Activated CD8-positive, alpha-beta T cell treated with anti-CD3 and anti-CD28 coated beads for 36 hours (primary cell): ENCODE measurements at regions not wholly inside any gene's neighbourhood (a gene's known extent, or its start where the extent isn't known, plus 50 kb on each side); places are given as distances from the start of the nearest gene placed in this dataset.

Source experiments
- ATAC-seq: fragments of 200-7000 bp; cut with Tn5 transposase; one replicate; pipeline ENCODE4 v1.10.0; 2021; ENCODE audit warnings: mild to moderate bottlenecking, moderate library complexity
- CTCF ChIA-PET: fragments of 350-600 bp; sonication (Branson Sonifier 250); formaldehyde crosslinking; loops from one replicate; lab custom pipeline; 2021; ENCODE audit warnings: antibody characterized with exemption; lab: Charles Lee
- POLR2A ChIA-PET: fragments of 350-600 bp; sonication (Branson Sonifier 250); formaldehyde crosslinking; loops from one replicate; lab custom pipeline; 2021; ENCODE audit warnings: antibody characterized with exemption; lab: Charles Lee
- DNase-seq: peaks from one replicate; pipeline ENCODE4 v3.0.0-alpha.2; 2020
- H3K27ac Mint-ChIP-seq: one replicate; pipeline ENCODE4 v1.8.0; 2021; ENCODE audit warnings: mild to moderate bottlenecking, mixed read lengths
- H3K27me3 Mint-ChIP-seq: one replicate; pipeline ENCODE4 v1.8.0; 2021; ENCODE audit warnings: mixed read lengths
- H3K36me3 Mint-ChIP-seq: one replicate; pipeline ENCODE4 v1.8.0; 2021; ENCODE audit warnings: low read depth, mixed read lengths
- H3K4me1 Mint-ChIP-seq: one replicate; pipeline ENCODE4 v1.8.0; 2021; ENCODE audit warnings: low read depth, mixed read lengths
- H3K4me3 Mint-ChIP-seq: one replicate; pipeline ENCODE4 v1.8.0; 2021; ENCODE audit warnings: mild to moderate bottlenecking, moderate library complexity, mixed read lengths
- H3K9me3 Mint-ChIP-seq: one replicate; pipeline ENCODE4 v1.8.0; 2021; ENCODE audit warnings: mixed read lengths
- CTCF ChIP-seq: fragments of 200-600 bp; IDR thresholded peaks from one replicate; pipeline ENCODE4 v1.8.0; 2022; ENCODE audit warnings: antibody characterized with exemption, mild to moderate bottlenecking
- intact Hi-C: fragments of 100-400 bp; cut with micrococcal nuclease; formaldehyde crosslinking; loops from one replicate; pipeline ENCODE4 v1.10.0; 2022

- H3K9me3 Mint-ChIP-seq, result no peaks in the 10 kb centered on the region
- TF ChIP-seq CTCF, result no peak
- no peaks in the 10 kb centered on the region for H3K27me3 Mint-ChIP-seq
- ChIA-PET CTCF (no interaction called here), POLR2A (no interaction called here)
- H3K4me1 Mint-ChIP-seq, result no peaks in the 10 kb centered on the region
- H3K27ac Mint-ChIP-seq, result no peak overlapping the region
- intact Hi-C loops, result no loop called here
- ATAC-seq (no peak), DNase-seq (no peak)
- no peaks in the 10 kb centered on the region for H3K36me3 Mint-ChIP-seq
- H3K4me3 Mint-ChIP-seq, result no peak overlapping the region
Measured at GRCh38 chr2:208570851-208571763, 164.5 kb downstream of the PTH2R start.

- no peaks in the 10 kb centered on the region for H3K4me1 Mint-ChIP-seq
- no peaks in the 10 kb centered on the region for H3K36me3 Mint-ChIP-seq
- no peaks in the 10 kb centered on the region for H3K27me3 Mint-ChIP-seq
- POLR2A ChIA-PET, result no interaction called here
- ATAC-seq (no peak), DNase-seq (no peak)
- H3K9me3 Mint-ChIP-seq, result no peaks in the 10 kb centered on the region
- CTCF ChIA-PET, result no interaction called here
- H3K4me3 Mint-ChIP-seq, result no peak overlapping the region
- intact Hi-C loops, result no loop called here
- no peak overlapping the region for H3K27ac Mint-ChIP-seq
- no peak for TF ChIP-seq CTCF
Measured at GRCh38 chr2:208571764-208572131, 165.2 kb downstream of the PTH2R start.

- no peak overlapping the region for H3K4me3 Mint-ChIP-seq
- ATAC-seq, result no peak
- ChIA-PET POLR2A (no interaction called here), CTCF (no interaction called here)
- no peaks in the 10 kb centered on the region for H3K4me1 Mint-ChIP-seq
- DNase-seq, result no peak
- no peaks in the 10 kb centered on the region for H3K36me3 Mint-ChIP-seq
- no peaks in the 10 kb centered on the region for H3K27me3 Mint-ChIP-seq
- no peak overlapping the region for H3K27ac Mint-ChIP-seq
- no peak for TF ChIP-seq CTCF
- intact Hi-C loops, result no loop called here
- H3K9me3 Mint-ChIP-seq, result no peaks in the 10 kb centered on the region
Measured at GRCh38 chr2:208573569-208573968, 167.0 kb downstream of the PTH2R start.

GRCh38 chr2:208579678-208580077 lies 173.1 kb downstream of the PTH2R start:
- H3K36me3 Mint-ChIP-seq, result no peaks in the 10 kb centered on the region
- ATAC-seq (no peak), DNase-seq (no peak)
- no peaks in the 10 kb centered on the region for H3K27me3 Mint-ChIP-seq
- POLR2A ChIA-PET, result no interaction called here
- no peak overlapping the region for H3K27ac Mint-ChIP-seq
- intact Hi-C loops, result no loop called here
- peaks cover 2% of the 10 kb centered on the region for H3K9me3 Mint-ChIP-seq
- TF ChIP-seq CTCF, result no peak
- CTCF ChIA-PET, result no interaction called here
- no peaks in the 10 kb centered on the region for H3K4me1 Mint-ChIP-seq
- no peak overlapping the region for H3K4me3 Mint-ChIP-seq

GRCh38 chr2:208584378-208584985 lies 177.9 kb downstream of the PTH2R start:
- no peak overlapping the region for H3K4me3 Mint-ChIP-seq
- ATAC-seq (no peak), DNase-seq (no peak)
- no peaks in the 10 kb centered on the region for H3K4me1 Mint-ChIP-seq
- H3K27me3 Mint-ChIP-seq, result no peaks in the 10 kb centered on the region
- no peaks in the 10 kb centered on the region for H3K36me3 Mint-ChIP-seq
- POLR2A ChIA-PET, result no interaction called here
- CTCF ChIA-PET, result no interaction called here
- no peaks in the 10 kb centered on the region for H3K9me3 Mint-ChIP-seq
- intact Hi-C loops, result no loop called here
- no peak for TF ChIP-seq CTCF
- H3K27ac Mint-ChIP-seq, result no peak overlapping the region
